Erythroblast (primary cell): ENCODE measurements at regions not wholly inside any gene's neighbourhood (a gene's known extent, or its start where the extent isn't known, plus 50 kb on each side); places are given as distances from the start of the nearest gene placed in this dataset.

Experiments
- GATA1 ChIP-seq: IDR thresholded peaks from 2 replicates; pipeline ENCODE4 v1.6.1; 2011; ENCODE audit warnings: low read depth, mild to moderate bottlenecking, control low read depth, low read length, moderate library complexity
- POLR2A ChIP-seq: IDR thresholded peaks from 2 replicates; pipeline ENCODE4 v1.6.1; 2011; ENCODE audit warnings: mild to moderate bottlenecking, low read length

GRCh38 chr13:108426893-108427292 lies 157.4 kb downstream of the TNFSF13B start:
- no peak for TF ChIP-seq POLR2A
- TF ChIP-seq GATA1: no peak
